SK-N-SH (cell line): ENCODE measurements at regions not wholly inside any gene's neighbourhood (a gene's known extent, or its start where the extent isn't known, plus 50 kb on each side); places are given as distances from the start of the nearest gene placed in this dataset.

ENCODE experiments used
- GATA2 ChIP-seq: sonication (generic); formaldehyde crosslinking; IDR thresholded peaks from 2 replicates; pipeline ENCODE4 v1.5.0; 2020; ENCODE audit warnings: mild to moderate bottlenecking, missing genetic modification reagents
- TCF12 ChIP-seq: IDR thresholded peaks from 2 replicates; pipeline ENCODE4 v1.4.0; 2012
- YY1 ChIP-seq: IDR thresholded peaks from 2 replicates; pipeline ENCODE4 v1.4.0; 2012; ENCODE audit warnings: low read depth, mild to moderate bottlenecking
- TF ChIP-seq, protein P1 (sequence below): fragments of 150-350 bp; IDR thresholded peaks from 2 replicates; pipeline ENCODE4 v1.6.1; 2016; ENCODE audit warnings: mild to moderate bottlenecking, low read depth, low read length
- TF ChIP-seq, protein P2 (sequence below): fragments of 200-600 bp; sonication (generic); IDR thresholded peaks from 2 replicates; pipeline ENCODE4 v1.6.1; 2017; ENCODE audit warnings: antibody characterized with exemption, mild to moderate bottlenecking, moderate library complexity

DNA sequence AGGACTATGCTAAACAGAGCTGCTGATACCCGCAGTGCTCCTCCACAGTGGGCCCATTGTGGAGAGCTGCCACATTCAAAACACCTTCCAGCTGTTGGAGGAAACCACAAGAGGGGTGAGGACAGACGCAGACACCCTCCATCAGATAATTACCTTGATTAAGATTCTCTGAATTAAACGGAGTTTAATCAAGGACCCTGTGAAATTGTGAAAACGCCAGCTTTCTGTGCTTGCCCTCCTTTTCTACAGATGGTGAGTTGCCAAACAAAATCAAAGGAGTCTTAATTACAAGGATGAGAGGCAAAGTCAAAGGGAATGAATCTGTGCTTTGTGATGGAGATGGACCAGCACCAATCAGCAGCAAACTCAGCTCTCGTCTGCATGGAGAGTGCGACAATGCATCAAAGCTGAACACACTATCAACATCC, 596.1 kb downstream of the ELAVL2 start:
- TF ChIP-seq YY1 (no peak), GATA2 (CRISPR knock-in tag) (no peak), TCF12 (no peak)
- TF ChIP-seq, protein P1, sequence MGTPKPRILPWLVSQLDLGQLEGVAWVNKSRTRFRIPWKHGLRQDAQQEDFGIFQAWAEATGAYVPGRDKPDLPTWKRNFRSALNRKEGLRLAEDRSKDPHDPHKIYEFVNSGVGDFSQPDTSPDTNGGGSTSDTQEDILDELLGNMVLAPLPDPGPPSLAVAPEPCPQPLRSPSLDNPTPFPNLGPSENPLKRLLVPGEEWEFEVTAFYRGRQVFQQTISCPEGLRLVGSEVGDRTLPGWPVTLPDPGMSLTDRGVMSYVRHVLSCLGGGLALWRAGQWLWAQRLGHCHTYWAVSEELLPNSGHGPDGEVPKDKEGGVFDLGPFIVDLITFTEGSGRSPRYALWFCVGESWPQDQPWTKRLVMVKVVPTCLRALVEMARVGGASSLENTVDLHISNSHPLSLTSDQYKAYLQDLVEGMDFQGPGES = no peak
- TF ChIP-seq, protein P2, sequence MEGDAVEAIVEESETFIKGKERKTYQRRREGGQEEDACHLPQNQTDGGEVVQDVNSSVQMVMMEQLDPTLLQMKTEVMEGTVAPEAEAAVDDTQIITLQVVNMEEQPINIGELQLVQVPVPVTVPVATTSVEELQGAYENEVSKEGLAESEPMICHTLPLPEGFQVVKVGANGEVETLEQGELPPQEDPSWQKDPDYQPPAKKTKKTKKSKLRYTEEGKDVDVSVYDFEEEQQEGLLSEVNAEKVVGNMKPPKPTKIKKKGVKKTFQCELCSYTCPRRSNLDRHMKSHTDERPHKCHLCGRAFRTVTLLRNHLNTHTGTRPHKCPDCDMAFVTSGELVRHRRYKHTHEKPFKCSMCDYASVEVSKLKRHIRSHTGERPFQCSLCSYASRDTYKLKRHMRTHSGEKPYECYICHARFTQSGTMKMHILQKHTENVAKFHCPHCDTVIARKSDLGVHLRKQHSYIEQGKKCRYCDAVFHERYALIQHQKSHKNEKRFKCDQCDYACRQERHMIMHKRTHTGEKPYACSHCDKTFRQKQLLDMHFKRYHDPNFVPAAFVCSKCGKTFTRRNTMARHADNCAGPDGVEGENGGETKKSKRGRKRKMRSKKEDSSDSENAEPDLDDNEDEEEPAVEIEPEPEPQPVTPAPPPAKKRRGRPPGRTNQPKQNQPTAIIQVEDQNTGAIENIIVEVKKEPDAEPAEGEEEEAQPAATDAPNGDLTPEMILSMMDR = no peak
